Chondrocyte (in vitro differentiated cells): ENCODE measurements at regions not wholly inside any gene's neighbourhood (a gene's known extent, or its start where the extent isn't known, plus 50 kb on each side); places are given as distances from the start of the nearest gene placed in this dataset. TPM values are rescaled to one million over a fixed set of nuclear protein-coding genes. Genes with fewer than 3 reads are reported as not detected.

Experiments used
- DNase-seq: peaks from one replicate; pipeline ENCODE4 v3.0.0; 2021; ENCODE audit warnings: mixed read lengths, low spot score
- H3K27ac Mint-ChIP-seq: one replicate; pipeline ENCODE4 v1.8.0; 2021; ENCODE audit warnings: mild to moderate bottlenecking, moderate library complexity, mixed read lengths; ENCODE audit not compliant: unreplicated experiment
- H3K27me3 Mint-ChIP-seq: 2 replicates; pipeline ENCODE4 v1.8.0; 2021; ENCODE audit warnings: low read depth, mixed read lengths
- H3K36me3 Mint-ChIP-seq: 2 replicates; pipeline ENCODE4 v1.8.0; 2021; ENCODE audit warnings: low read depth, mixed read lengths
- H3K4me1 Mint-ChIP-seq: 2 replicates; pipeline ENCODE4 v1.8.0; 2021; ENCODE audit warnings: low read depth, mild to moderate bottlenecking, mixed read lengths
- H3K4me3 Mint-ChIP-seq: one replicate; pipeline ENCODE4 v1.8.0; 2021; ENCODE audit warnings: mild to moderate bottlenecking, moderate library complexity, mixed read lengths; ENCODE audit not compliant: unreplicated experiment
- H3K9me3 Mint-ChIP-seq: 2 replicates; pipeline ENCODE4 v1.8.0; 2021; ENCODE audit warnings: low read depth, mixed read lengths
- microRNA-seq: library from miRNA; unstranded; fragments of <30 nt; microRNA quantifications from one replicate; pipeline ENCODE4 v1.2.0, GENCODE V29; 2020; ENCODE audit warnings: borderline number of aligned reads
- TF ChIP-seq, protein P1 (sequence below): fragments of 200-600 bp; sonication (generic); IDR thresholded peaks from 2 replicates; pipeline ENCODE4 v1.5.0; 2021; ENCODE audit warnings: antibody characterized with exemption, mild to moderate bottlenecking, moderate library complexity

- Mint-ChIP-seq H3K36me3 (no peaks in the 10 kb centered on the region), H3K27ac (peak overlapping the region; percentile 30), H3K4me3 (no peak overlapping the region), H3K9me3 (no peaks in the 10 kb centered on the region), H3K4me1 (peaks cover 38% of the 10 kb centered on the region), H3K27me3 (no peaks in the 10 kb centered on the region)
- TF ChIP-seq, protein P1, sequence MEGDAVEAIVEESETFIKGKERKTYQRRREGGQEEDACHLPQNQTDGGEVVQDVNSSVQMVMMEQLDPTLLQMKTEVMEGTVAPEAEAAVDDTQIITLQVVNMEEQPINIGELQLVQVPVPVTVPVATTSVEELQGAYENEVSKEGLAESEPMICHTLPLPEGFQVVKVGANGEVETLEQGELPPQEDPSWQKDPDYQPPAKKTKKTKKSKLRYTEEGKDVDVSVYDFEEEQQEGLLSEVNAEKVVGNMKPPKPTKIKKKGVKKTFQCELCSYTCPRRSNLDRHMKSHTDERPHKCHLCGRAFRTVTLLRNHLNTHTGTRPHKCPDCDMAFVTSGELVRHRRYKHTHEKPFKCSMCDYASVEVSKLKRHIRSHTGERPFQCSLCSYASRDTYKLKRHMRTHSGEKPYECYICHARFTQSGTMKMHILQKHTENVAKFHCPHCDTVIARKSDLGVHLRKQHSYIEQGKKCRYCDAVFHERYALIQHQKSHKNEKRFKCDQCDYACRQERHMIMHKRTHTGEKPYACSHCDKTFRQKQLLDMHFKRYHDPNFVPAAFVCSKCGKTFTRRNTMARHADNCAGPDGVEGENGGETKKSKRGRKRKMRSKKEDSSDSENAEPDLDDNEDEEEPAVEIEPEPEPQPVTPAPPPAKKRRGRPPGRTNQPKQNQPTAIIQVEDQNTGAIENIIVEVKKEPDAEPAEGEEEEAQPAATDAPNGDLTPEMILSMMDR = no peak
- no peak for DNase-seq
Measured at GRCh38 chr11:24422376-24422775, 74.5 kb upstream of the LUZP2 start.

GRCh38 chr11:24437123-24437522, 59.7 kb upstream of the LUZP2 start:
- H3K36me3 Mint-ChIP-seq = no peaks in the 10 kb centered on the region
- TF ChIP-seq, protein P1 = peak; percentile 17
- no peaks in the 10 kb centered on the region for H3K4me1 Mint-ChIP-seq
- no peak overlapping the region for H3K27ac Mint-ChIP-seq
- no peaks in the 10 kb centered on the region for H3K27me3 Mint-ChIP-seq
- H3K4me3 Mint-ChIP-seq = no peak overlapping the region
- peaks cover 12% of the 10 kb centered on the region for H3K9me3 Mint-ChIP-seq
- no peak for DNase-seq

Small RNA genes in the stretch of these regions (microRNA-seq; reads per million reads assigned to microRNA genes)
- not detected for gene MIR8054
